ENCODE measurements at regions not wholly inside any gene's neighbourhood (a gene's known extent, or its start where the extent isn't known, plus 50 kb on each side); places are given as distances from the start of the nearest gene placed in this dataset.
A peak's percentile ranks its signal among the peaks of the same experiment; 100 is the strongest.
"Not testable (repeated sequence)": the region's sequence is repeated elsewhere in the genome, so short reads cannot be mapped to it uniquely, and the experiment has no call there.

GRCh38 chr2:176885001-176885643, 327.5 kb upstream of the HNRNPA3 start:
- TF ChIP-seq TAF1 (IDR thresholded peaks at IDR 0.05; ENCODE audit: low read depth, low read length) (no peak), POLR2AphosphoS5 (IDR thresholded peaks at IDR 0.05; ENCODE audit: low read depth, low read length) (no peak), POU2F2 (IDR thresholded peaks at IDR 0.05; ENCODE audit: low read depth, low read length) (no peak), POLR2A (IDR thresholded peaks at IDR 0.05; ENCODE audit: low read depth, low read length) (no peak), PAX5 (IDR thresholded peaks at IDR 0.05; ENCODE audit: insufficient read depth, low read length, severe bottlenecking) (no peak), SPI1 (IDR thresholded peaks at IDR 0.05; ENCODE audit: low read depth, low read length) (no peak)
- no peak for DNase-seq (ENCODE audit: insufficient read length, low spot score)
- FAIRE-seq: no peak

- no peak for FAIRE-seq
- TF ChIP-seq POU2F2 (IDR thresholded peaks at IDR 0.05; ENCODE audit: low read depth, low read length): no peak
- no peak for TF ChIP-seq POLR2AphosphoS5 (IDR thresholded peaks at IDR 0.05; ENCODE audit: low read depth, low read length)
- no peak for TF ChIP-seq TAF1 (IDR thresholded peaks at IDR 0.05; ENCODE audit: low read depth, low read length)
- no peak for DNase-seq (ENCODE audit: insufficient read length, low spot score)
These were observed 326.9 kb upstream of the HNRNPA3 start for GRCh38 chr2:176885661-176886060.

- TF ChIP-seq POLR2A (IDR thresholded peaks at IDR 0.05; ENCODE audit: low read depth, low read length): no peak
- no peak for TF ChIP-seq SPI1 (IDR thresholded peaks at IDR 0.05; ENCODE audit: low read depth, low read length)
- no peak for TF ChIP-seq POLR2AphosphoS5 (IDR thresholded peaks at IDR 0.05; ENCODE audit: low read depth, low read length)
- TF ChIP-seq POU2F2 (IDR thresholded peaks at IDR 0.05; ENCODE audit: low read depth, low read length): no peak
- no peak for TF ChIP-seq TAF1 (IDR thresholded peaks at IDR 0.05; ENCODE audit: low read depth, low read length)
- TF ChIP-seq PAX5 (IDR thresholded peaks at IDR 0.05; ENCODE audit: insufficient read depth, low read length, severe bottlenecking): no peak
- FAIRE-seq: no peak
- DNase-seq (ENCODE audit: insufficient read length, low spot score): no peak
These were observed 321.5 kb upstream of the HNRNPA3 start for GRCh38 chr2:176891105-176891504.

GRCh38 chr2:176891857-176892256, 320.7 kb upstream of the HNRNPA3 start:
- TF ChIP-seq POLR2AphosphoS5 (IDR thresholded peaks at IDR 0.05; ENCODE audit: low read depth, low read length): no peak
- no peak for TF ChIP-seq PAX5 (IDR thresholded peaks at IDR 0.05; ENCODE audit: insufficient read depth, low read length, severe bottlenecking)
- DNase-seq (ENCODE audit: insufficient read length, low spot score) (no peak), FAIRE-seq (no peak)

GRCh38 chr2:176892676-176893226, 319.8 kb upstream of the HNRNPA3 start:
- TF ChIP-seq POLR2A (IDR thresholded peaks at IDR 0.05; ENCODE audit: low read depth, low read length) (no peak), TAF1 (IDR thresholded peaks at IDR 0.05; ENCODE audit: low read depth, low read length) (no peak), SPI1 (IDR thresholded peaks at IDR 0.05; ENCODE audit: low read depth, low read length) (no peak), PAX5 (IDR thresholded peaks at IDR 0.05; ENCODE audit: insufficient read depth, low read length, severe bottlenecking) (no peak), POU2F2 (IDR thresholded peaks at IDR 0.05; ENCODE audit: low read depth, low read length) (no peak), POLR2AphosphoS5 (IDR thresholded peaks at IDR 0.05; ENCODE audit: low read depth, low read length) (no peak)
- no peak for DNase-seq (ENCODE audit: insufficient read length, low spot score)
- peak; percentile 74 for FAIRE-seq

- DNase-seq (ENCODE audit: insufficient read length, low spot score) (no peak), FAIRE-seq (no peak)
- TF ChIP-seq POLR2AphosphoS5 (IDR thresholded peaks at IDR 0.05; ENCODE audit: low read depth, low read length) (no peak), POU2F2 (IDR thresholded peaks at IDR 0.05; ENCODE audit: low read depth, low read length) (no peak), PAX5 (IDR thresholded peaks at IDR 0.05; ENCODE audit: insufficient read depth, low read length, severe bottlenecking) (no peak), SPI1 (IDR thresholded peaks at IDR 0.05; ENCODE audit: low read depth, low read length) (no peak), POLR2A (IDR thresholded peaks at IDR 0.05; ENCODE audit: low read depth, low read length) (no peak), TAF1 (IDR thresholded peaks at IDR 0.05; ENCODE audit: low read depth, low read length) (no peak)
These were observed 317.4 kb upstream of the HNRNPA3 start for GRCh38 chr2:176895158-176895557.

DNA sequence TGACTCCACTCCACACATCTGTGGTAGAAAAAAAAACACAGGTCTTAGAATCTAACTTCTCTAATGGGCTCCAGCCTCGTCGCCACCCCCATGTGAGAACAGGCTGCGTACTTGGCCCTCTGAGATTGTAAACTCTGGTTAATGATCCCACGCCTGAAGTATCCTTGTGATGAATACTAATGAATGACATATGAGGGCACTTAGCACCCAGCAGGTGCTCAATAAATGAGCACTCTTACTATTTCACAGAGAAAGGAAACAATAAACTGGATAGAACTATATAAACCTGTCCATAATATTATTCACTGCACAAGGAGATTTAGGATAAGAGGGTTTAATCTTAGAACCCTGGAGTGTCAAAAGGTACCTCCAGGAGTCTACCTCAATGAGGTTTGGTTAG, 310.1 kb upstream of the HNRNPA3 start:
- TF ChIP-seq PAX5 (IDR thresholded peaks at IDR 0.05; ENCODE audit: insufficient read depth, low read length, severe bottlenecking): no peak
- no peak for TF ChIP-seq POLR2A (IDR thresholded peaks at IDR 0.05; ENCODE audit: low read depth, low read length)
- TF ChIP-seq SPI1 (IDR thresholded peaks at IDR 0.05; ENCODE audit: low read depth, low read length): no peak
- TF ChIP-seq POLR2AphosphoS5 (IDR thresholded peaks at IDR 0.05; ENCODE audit: low read depth, low read length): no peak
- no peak for TF ChIP-seq TAF1 (IDR thresholded peaks at IDR 0.05; ENCODE audit: low read depth, low read length)
- no peak for TF ChIP-seq POU2F2 (IDR thresholded peaks at IDR 0.05; ENCODE audit: low read depth, low read length)
- FAIRE-seq (no peak), DNase-seq (ENCODE audit: insufficient read length, low spot score) (no peak)

GRCh38 chr2:176904053-176904452, 308.5 kb upstream of the HNRNPA3 start:
- FAIRE-seq: peak; percentile 5
- DNase-seq (ENCODE audit: insufficient read length, low spot score): not testable (repeated sequence)

- no peak for DNase-seq (ENCODE audit: insufficient read length, low spot score)
- FAIRE-seq: peak; percentile 55
- TF ChIP-seq TAF1 (IDR thresholded peaks at IDR 0.05; ENCODE audit: low read depth, low read length) (no peak), POLR2A (IDR thresholded peaks at IDR 0.05; ENCODE audit: low read depth, low read length) (no peak), POU2F2 (IDR thresholded peaks at IDR 0.05; ENCODE audit: low read depth, low read length) (no peak), POLR2AphosphoS5 (IDR thresholded peaks at IDR 0.05; ENCODE audit: low read depth, low read length) (no peak), SPI1 (IDR thresholded peaks at IDR 0.05; ENCODE audit: low read depth, low read length) (no peak), PAX5 (IDR thresholded peaks at IDR 0.05; ENCODE audit: insufficient read depth, low read length, severe bottlenecking) (no peak)
These were observed 305.3 kb upstream of the HNRNPA3 start for GRCh38 chr2:176907341-176907740.

GRCh38 chr2:176910828-176911227, 301.8 kb upstream of the HNRNPA3 start:
- TF ChIP-seq SPI1 (IDR thresholded peaks at IDR 0.05; ENCODE audit: low read depth, low read length) (no peak), POU2F2 (IDR thresholded peaks at IDR 0.05; ENCODE audit: low read depth, low read length) (no peak), POLR2A (IDR thresholded peaks at IDR 0.05; ENCODE audit: low read depth, low read length) (no peak), PAX5 (IDR thresholded peaks at IDR 0.05; ENCODE audit: insufficient read depth, low read length, severe bottlenecking) (no peak)
- FAIRE-seq: no peak
- no peak for DNase-seq (ENCODE audit: insufficient read length, low spot score)

All from GM12891 (cell line).